ENCODE measurements at regions not wholly inside any gene's neighbourhood (a gene's known extent, or its start where the extent isn't known, plus 50 kb on each side); places are given as distances from the start of the nearest gene placed in this dataset.

DNA sequence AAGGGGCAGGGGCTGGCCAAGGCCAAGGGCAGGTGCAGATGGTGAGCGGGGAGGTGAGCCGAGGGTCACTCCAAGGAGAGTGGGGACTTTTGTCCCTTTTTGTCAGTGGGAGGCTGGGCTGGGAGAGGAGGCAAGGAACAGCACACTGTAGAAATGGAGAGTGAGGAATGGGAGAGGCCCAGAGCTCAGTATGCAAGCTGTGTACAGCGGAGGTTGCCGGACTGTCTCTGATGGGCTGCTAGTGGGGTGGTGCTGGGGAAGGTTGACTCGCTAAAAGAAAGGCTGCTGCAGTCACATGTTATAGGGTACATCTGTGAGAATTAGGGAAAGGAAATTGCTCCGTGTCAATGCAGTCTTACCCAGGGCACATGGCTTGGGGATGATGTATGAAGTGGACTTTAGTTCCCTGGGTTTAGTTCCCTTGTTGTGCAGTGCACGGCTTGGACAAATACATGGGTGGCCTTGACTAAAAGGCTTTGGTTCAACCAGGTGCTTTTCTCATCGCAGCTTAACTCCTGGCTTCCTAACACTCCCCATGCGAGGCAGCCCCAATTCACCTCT, 57.1 kb upstream of the STX18 start:
- Histone ChIP-seq H3K36me3 (replicated peaks in 1 of 2; ENCODE audit: control insufficient read depth in 1 of 2, insufficient read depth in 2 of 2, low read length in 1 of 2) (no peaks in the 10 kb centered on the region), H3K9ac (no peak overlapping the region), H3K4me1 (ENCODE audit: control insufficient read depth in 1 of 2, insufficient read depth in 2 of 2, low read depth in 1 of 2, low read length in 1 of 2) (no peaks in the 10 kb centered on the region), H2AFZ (ENCODE audit: low read depth) (no peak overlapping the region), H3K79me2 (ENCODE audit: insufficient read depth) (no peaks in the 10 kb centered on the region), H3K4me3 (ENCODE audit: low read depth in 2 of 2, low read length in 1 of 2) (no peak overlapping the region), H3K4me2 (no peak overlapping the region), H4K20me1 (ENCODE audit: insufficient read depth) (no peaks in the 10 kb centered on the region), H3K9me2 (no peaks in the 10 kb centered on the region), H3K27ac (ENCODE audit: low read depth in 2 of 2, low read length in 1 of 2) (no peak overlapping the region), H3F3A (replicated peaks; ENCODE audit: insufficient read depth) (no peaks in the 10 kb centered on the region), H3K27me3 (ENCODE audit: insufficient read depth) (no peaks in the 10 kb centered on the region), H3K9me3 (0 out of 2 replicates have a peak, but pooled peaks cover 3% of the 10 kb centered on the region)
- TF ChIP-seq RCOR1 (IDR thresholded peaks at IDR 0.05; ENCODE audit: low read length) (no peak), NRF1 (IDR thresholded peaks at IDR 0.05; ENCODE audit: low read depth, low read length) (no peak), GATA2 (CRISPR knock-in tag; IDR thresholded peaks at IDR 0.05) (no peak), JUND (IDR thresholded peaks at IDR 0.05) (no peak), FOSL2 (IDR thresholded peaks at IDR 0.05; ENCODE audit: borderline replicate concordance, low read depth) (no peak), RXRA (IDR thresholded peaks at IDR 0.05; ENCODE audit: borderline replicate concordance, low read depth) (no peak), NFIC (IDR thresholded peaks at IDR 0.05; ENCODE audit: borderline replicate concordance) (no peak), RFX5 (IDR thresholded peaks at IDR 0.05; ENCODE audit: low read length) (no peak), FOXJ3 (CRISPR knock-in tag; IDR thresholded peaks at IDR 0.05) (no peak), GABPA (IDR thresholded peaks at IDR 0.05; ENCODE audit: low read depth) (no peak), FOXM1 (IDR thresholded peaks at IDR 0.05; ENCODE audit: low read depth) (no peak), POLR2AphosphoS5 (IDR thresholded peaks at IDR 0.05; ENCODE audit: low read depth, low read length) (no peak), CHD2 (IDR thresholded peaks at IDR 0.05; ENCODE audit: low read length, partially characterized antibody) (no peak), RAD21 (IDR thresholded peaks at IDR 0.05; ENCODE audit: low read length) (no peak), MEF2A (IDR thresholded peaks at IDR 0.05; ENCODE audit: borderline replicate concordance, low read depth) (no peak), YY1 (IDR thresholded peaks at IDR 0.05; ENCODE audit: low read depth) (no peak), TCF12 (IDR thresholded peaks at IDR 0.05) (no peak)
- TF ChIP-seq, protein P1, sequence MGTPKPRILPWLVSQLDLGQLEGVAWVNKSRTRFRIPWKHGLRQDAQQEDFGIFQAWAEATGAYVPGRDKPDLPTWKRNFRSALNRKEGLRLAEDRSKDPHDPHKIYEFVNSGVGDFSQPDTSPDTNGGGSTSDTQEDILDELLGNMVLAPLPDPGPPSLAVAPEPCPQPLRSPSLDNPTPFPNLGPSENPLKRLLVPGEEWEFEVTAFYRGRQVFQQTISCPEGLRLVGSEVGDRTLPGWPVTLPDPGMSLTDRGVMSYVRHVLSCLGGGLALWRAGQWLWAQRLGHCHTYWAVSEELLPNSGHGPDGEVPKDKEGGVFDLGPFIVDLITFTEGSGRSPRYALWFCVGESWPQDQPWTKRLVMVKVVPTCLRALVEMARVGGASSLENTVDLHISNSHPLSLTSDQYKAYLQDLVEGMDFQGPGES (IDR thresholded peaks at IDR 0.05; ENCODE audit: low read depth, low read length) = no peak
- TF ChIP-seq, protein P2, sequence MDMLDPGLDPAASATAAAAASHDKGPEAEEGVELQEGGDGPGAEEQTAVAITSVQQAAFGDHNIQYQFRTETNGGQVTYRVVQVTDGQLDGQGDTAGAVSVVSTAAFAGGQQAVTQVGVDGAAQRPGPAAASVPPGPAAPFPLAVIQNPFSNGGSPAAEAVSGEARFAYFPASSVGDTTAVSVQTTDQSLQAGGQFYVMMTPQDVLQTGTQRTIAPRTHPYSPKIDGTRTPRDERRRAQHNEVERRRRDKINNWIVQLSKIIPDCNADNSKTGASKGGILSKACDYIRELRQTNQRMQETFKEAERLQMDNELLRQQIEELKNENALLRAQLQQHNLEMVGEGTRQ (IDR thresholded peaks at IDR 0.05; ENCODE audit: borderline replicate concordance, low read depth, low read length) = no peak
- TF ChIP-seq, protein P3, sequence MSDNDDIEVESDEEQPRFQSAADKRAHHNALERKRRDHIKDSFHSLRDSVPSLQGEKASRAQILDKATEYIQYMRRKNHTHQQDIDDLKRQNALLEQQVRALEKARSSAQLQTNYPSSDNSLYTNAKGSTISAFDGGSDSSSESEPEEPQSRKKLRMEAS (IDR thresholded peaks at IDR 0.05; ENCODE audit: low read depth) = no peak
- 95% methylated on average over 8 of the region's 9 CpGs for whole genome bisulfite sequencing (ENCODE audit: low lambda C conversion rate)
- CTCF ChIA-PET = no interaction called here
- no peak for DNase-seq
- POLR2A ChIA-PET = no interaction called here

Measured in SK-N-SH (cell line).